ENCODE measurements at regions not wholly inside any gene's neighbourhood (a gene's known extent, or its start where the extent isn't known, plus 50 kb on each side); places are given as distances from the start of the nearest gene placed in this dataset.
"Not testable (repeated sequence)": the region's sequence is repeated elsewhere in the genome, so short reads cannot be mapped to it uniquely, and the experiment has no call there.

DNA sequence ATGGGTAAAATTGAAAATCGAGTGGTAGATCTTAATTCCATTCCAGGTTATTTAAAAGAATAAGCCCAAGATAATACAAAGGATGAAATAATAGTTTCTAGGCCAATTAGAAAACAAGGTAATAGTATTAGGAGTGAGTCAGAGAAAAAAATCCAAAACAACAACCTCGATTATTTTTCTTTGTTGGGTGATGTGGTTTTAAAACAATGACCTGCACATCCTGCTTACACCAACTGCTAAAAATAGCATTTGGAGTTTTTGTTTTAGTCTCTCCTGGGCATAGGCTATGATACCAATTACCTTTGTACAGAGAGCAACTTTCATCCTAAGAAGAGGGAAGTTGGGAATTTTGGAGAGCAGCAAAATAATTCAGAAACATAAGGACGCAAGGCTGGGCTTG lies 101.7 kb upstream of the MYO10 start:
- no peak for DNase-seq (ENCODE audit: low spot score)

GRCh38 chr5:17039170-17039569 lies 103.1 kb upstream of the MYO10 start:
- DNase-seq (ENCODE audit: low spot score) = no peak

GRCh38 chr5:17042041-17042440 lies 106.0 kb upstream of the MYO10 start:
- DNase-seq (ENCODE audit: low spot score) = no peak

DNA sequence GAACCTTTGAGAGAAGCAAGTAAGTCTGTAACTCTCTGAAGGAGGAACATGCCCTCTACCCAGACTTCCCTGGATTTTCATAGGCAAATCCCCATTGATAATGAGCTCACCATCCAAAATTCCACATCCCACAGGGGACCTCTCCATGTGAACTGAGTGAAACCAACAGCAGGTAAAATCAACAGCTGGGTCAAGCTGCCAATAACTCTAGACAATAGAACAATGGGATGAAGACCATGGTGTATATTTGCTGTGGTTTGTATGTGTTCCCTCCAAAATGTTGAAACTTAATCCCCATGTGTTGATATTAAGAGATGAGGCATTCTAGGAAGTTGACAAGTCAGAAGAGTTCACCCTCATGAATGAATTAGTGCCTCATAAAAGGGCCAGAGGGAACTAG lies 110.2 kb upstream of the MYO10 start:
- no peak for DNase-seq (ENCODE audit: low spot score)

- no peak for DNase-seq (ENCODE audit: low spot score)
Observed at GRCh38 chr5:17050236-17050635, 114.1 kb upstream of the MYO10 start.

DNA sequence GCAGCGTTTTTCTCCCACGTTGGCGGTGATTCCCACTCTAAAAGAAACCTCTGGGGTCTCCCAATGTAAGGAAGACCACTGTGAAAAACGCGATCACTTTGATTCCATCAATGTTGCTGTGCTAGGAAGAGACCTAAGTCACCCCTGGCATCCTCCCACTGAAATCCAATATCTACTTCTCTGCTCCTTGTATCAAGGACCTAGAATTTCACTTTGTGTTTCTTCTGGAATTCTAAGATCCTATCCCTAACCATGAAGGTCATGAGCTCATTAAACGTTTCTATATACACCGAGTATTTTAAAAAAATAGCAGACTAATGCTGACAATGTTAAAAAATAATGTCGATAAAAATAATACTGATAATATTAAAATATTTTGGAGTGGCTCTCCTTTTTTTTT lies 118.8 kb upstream of the MYO10 start:
- DNase-seq (ENCODE audit: low spot score) = no peak

GRCh38 chr5:17056141-17056631 lies 120.1 kb upstream of the MYO10 start:
- DNase-seq (ENCODE audit: low spot score) = no peak

DNA sequence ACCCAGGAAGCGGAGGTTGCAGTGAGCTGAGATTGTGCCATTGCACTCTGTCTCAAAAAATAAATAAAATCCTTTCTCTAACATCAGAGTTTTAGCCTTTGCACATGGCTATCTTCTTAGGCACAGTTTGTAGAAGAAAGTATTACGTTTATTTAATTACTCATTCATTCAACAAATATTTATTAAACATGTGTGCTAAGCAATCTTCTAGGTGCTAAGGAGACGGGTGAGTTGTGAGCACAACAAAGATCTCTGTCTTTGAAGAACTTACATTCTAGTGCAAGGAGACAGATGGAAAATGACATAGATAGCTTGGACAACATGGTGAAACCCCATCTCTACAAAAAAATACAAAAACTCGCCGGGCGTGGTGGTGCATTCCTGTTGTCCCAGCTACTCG lies 122.3 kb upstream of the MYO10 start:
- no peak for DNase-seq (ENCODE audit: low spot score)

GRCh38 chr5:17061973-17062470 lies 125.9 kb upstream of the MYO10 start:
- no peak for DNase-seq (ENCODE audit: low spot score)

DNA sequence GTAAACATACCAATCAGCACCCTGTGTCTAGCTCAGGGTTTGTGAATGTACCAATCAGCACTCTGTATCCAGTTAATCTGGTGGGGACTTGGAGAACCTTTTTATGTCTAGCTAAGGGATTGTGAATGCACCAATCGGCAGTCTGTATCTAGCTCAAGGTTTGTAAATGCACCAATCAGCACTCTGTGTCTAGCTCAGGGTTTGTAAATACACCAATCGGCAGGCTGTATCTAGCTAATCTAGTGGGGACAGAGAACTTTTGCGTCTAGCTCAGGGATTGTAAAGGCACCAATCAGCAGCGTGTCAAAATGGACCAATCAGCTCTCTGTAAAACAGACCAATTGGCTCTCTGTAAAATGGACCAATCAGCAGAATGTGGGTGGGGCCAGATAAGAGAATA lies 126.7 kb upstream of the MYO10 start:
- not testable (repeated sequence) for DNase-seq (ENCODE audit: low spot score)

DNA sequence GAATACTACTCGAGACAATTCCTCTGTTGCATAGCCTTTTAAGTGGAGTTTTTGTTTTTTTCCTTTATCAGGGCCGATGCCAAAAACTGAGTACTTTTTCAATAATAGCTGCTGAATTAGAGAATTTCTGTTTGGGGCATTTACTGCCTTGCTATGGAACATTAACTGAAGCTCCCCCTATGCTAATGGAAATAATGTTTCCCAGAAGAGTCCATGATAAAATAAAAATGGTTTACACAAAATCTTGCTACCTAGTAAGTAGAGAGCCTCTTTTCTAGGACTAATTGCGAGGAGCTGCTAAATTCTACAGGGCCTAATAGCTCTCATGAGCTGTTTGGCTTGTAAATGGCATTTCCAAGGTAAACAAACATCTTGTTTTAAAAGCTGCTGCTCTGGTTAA lies 128.2 kb upstream of the MYO10 start:
- no peak for DNase-seq (ENCODE audit: low spot score)

DNA sequence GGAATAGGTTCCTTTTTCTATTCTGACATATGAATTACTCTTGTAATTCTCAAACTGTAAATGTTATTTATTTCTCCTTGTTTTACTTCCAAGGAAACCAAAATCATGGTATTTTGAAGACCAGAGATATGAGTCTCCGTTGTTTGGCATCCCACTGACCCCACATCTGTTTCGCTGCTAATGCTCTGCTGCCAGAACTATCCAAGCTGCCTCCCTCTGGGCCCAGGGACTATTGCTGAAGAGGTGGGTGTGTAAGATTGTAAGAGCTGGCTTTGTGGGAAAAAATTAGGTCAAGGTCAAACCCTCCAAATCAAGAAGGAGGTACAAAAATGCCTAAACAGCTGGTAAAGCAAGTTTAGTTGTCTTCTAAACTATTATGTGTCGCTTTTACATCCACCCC lies 129.4 kb upstream of the MYO10 start:
- no peak for DNase-seq (ENCODE audit: low spot score)

DNA sequence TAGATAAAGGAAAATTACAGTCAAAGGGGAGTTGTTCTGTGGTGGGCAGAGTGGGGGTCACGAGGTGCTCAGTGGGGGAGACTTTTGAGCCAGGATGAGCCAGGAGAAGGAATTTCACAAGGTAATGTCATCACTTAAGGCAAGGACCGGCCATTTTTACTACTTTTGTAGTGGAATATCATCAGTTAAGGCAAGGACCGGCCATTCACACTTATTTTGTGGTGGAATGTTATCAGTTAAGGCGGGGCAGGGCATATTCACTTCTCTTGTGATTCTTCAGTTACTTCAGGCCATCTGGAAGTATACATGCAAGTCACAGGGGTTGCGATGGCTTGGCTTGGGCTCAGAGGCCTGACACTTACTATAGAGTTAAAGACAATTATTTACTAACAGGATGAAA lies 129.9 kb upstream of the MYO10 start:
- DNase-seq (ENCODE audit: low spot score) = not testable (repeated sequence)

DNA sequence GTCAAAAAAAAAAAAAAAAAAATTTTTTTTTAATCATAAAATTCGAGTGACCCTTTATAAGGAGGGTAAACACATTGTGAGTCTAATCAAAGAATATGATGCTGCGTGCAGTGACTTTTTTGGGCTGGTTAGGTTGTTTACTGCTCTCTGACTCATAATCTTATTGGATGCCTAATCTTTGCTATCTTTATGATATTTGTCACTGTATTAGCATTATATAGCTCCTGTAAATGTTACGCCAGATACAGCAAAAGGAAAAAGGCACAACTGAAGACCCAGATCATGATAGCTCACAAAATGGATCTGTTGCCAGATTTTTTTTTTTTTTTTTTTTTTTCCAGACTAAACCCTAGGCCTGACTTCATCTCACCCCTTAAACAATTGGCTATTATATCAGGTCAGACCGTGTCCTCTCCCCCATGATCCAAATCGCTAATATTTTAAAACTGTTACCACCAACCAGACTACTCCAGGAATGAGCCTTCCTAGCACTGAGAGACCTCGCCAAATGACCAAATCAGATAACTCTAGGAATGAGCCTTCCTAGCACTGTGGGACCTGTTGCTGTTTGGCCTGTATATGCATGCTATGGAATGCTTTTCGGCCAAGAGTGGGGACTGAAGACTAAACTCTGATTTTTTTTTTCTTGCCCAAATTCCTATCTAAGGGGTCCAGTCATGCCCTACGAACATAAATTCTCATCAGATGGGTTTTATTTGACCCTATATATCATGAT lies 131.7 kb upstream of the MYO10 start:
- DNase-seq (ENCODE audit: low spot score) = no peak

GRCh38 chr5:17069995-17070511 lies 134.0 kb upstream of the MYO10 start:
- no peak for DNase-seq (ENCODE audit: low spot score)

- no peak for DNase-seq (ENCODE audit: low spot score)
Observed at GRCh38 chr5:17070647-17071046, 134.6 kb upstream of the MYO10 start.

DNA sequence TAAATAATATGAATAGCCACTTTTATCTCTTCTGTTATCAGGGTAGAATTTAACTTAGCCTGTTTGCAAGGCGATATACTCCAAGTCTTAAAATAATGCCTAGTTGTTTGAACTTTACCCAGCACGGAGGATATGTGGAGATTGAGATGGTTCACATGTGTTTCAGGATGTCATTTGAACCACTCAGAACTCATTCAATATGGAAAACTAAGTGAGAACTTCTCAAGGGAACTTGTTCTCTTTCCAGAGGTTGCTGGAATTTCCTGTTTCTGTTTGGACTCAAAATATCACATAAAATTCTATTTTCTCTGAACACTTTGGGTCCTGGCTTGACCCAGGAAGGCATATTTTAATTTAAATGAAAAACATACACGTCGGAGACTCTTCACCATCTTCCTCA lies 139.1 kb upstream of the MYO10 start:
- no peak for DNase-seq (ENCODE audit: low spot score)

- no peak for DNase-seq (ENCODE audit: low spot score)
Observed at GRCh38 chr5:17076272-17076671, 140.2 kb upstream of the MYO10 start.

DNA sequence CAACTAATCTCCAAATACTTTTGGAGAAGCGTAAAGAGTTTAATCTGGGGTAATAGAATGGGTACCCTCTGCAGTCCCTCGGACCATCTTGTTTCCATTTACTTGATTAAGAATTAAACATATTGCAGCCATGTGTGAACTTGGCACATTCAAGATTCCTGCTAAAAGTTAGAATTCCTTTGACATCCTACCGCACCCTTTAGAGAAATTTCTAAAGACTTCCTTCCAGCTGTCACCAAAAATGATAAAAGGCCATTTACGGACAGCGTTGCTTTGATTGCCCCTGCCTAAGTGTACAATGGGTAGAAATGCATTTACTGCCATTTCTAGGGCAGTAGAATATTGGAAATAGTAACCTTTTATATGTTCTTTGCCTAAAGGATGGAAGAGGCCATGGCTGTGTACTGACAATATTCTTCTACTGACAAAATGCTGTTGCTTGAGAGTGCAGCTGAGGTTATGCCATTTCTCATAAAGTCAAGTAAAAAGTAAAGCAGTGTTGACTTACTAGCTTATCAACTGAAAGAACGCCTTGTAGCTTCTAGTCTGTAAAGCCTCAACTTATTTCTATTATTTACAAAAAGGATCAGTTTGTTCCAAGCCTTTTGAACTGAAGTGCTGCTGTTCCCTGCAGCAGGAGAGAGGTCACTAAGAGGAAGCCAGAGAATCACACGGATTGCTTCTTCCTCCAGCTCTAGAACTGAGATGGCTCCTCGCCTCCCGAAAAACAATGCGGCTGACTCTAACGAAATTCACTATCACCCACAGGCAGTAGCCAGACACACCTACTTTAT lies 139.8 kb upstream of the BASP1 start:
- no peak for DNase-seq (ENCODE audit: low spot score)

- no peak for DNase-seq (ENCODE audit: low spot score)
Observed at GRCh38 chr5:17079562-17079961, 137.9 kb upstream of the BASP1 start.

DNA sequence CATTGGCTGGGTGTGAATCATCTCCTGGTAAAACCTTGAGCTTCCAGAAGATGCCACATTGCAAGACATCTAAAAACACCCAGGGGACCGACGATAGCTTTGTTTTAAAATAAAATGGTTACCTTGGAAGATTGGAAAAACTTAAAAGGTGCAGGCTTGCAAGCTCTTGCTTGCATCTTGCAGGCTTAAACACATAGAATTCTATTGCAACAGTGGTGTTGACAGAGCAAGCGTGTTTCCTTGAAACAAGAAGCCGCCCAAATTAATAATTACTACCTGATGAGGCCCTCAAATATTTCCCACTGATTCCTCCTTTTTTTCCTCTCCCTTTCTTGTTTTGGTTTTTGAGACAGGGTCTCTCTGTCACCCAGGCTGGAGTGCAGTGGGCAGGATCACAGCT lies 137.1 kb upstream of the BASP1 start:
- no peak for DNase-seq (ENCODE audit: low spot score)

GRCh38 chr5:17081142-17081541 lies 136.3 kb upstream of the BASP1 start:
- no peak for DNase-seq (ENCODE audit: low spot score)

DNA sequence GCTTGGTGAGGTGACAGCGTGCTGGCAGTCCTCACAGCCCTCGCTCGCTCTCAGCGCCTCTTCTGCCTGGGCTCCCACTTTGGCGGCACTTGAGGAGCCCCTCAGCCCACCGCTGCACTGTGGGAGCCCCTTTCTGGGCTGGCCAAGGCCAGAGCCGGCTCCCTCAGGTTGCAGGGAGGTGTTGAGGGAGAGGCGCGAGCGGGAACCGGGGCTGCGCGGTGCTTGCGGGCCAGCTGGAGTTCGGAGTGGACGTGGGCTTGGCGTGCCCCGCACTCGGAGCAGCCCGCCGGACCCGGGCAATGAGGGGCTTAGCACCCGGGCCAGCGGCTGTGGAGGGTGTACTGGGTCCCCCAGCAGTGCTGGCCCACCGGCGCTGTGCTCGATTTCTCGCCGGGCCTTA lies 134.2 kb upstream of the BASP1 start:
- not testable (repeated sequence) for DNase-seq (ENCODE audit: low spot score)

All from RKO (cell line).